ENCODE measurements at regions not wholly inside any gene's neighbourhood (a gene's known extent, or its start where the extent isn't known, plus 50 kb on each side); places are given as distances from the start of the nearest gene placed in this dataset.

GRCh38 chr4:11881947-11882346 lies 453.3 kb upstream of the HS3ST1 start:
- no peak for TF ChIP-seq POLR2A (IDR thresholded peaks at IDR 0.05)
- no peak for TF ChIP-seq CTCF (IDR thresholded peaks at IDR 0.05)
